IMR-90 (cell line): ENCODE measurements at regions not wholly inside any gene's neighbourhood (a gene's known extent, or its start where the extent isn't known, plus 50 kb on each side); places are given as distances from the start of the nearest gene placed in this dataset.

Source experiments
- ATAC-seq: fragments of 200-7000 bp; cut with Tn5 transposase; 2 replicates; pipeline ENCODE4 v1.9.1; 2020; ENCODE audit warnings: low read depth, mild to moderate bottlenecking, moderate library complexity
- BruUV-seq: library from RNA; stranded (reverse); fragments of 400-500 nt; replicated peaks from 2 replicates; lab custom pipeline; 2021; lab: Mats Ljungman, UMichigan
- CTCF ChIA-PET: fragments of 300-600 bp; formaldehyde crosslinking; extraction: SDS; loops from one replicate; lab custom pipeline; 2021; ENCODE audit warnings: antibody characterized with exemption; lab: Yijun Ruan, JAX
- POLR2A ChIA-PET: fragments of 300-600 bp; sonication (Branson Sonifier 250); formaldehyde crosslinking; loops from one replicate; lab custom pipeline; 2022; ENCODE audit warnings: antibody characterized with exemption; ENCODE audit not compliant: unreplicated experiment; lab: Charles Lee
- DNase-seq: peaks from one replicate; pipeline ENCODE4 v3.0.0; 2013
- H2AFZ ChIP-seq: replicated peaks from 2 replicates; pipeline ENCODE3; 2013; ENCODE audit warnings: low read length, mild to moderate bottlenecking; ENCODE audit not compliant: poor library complexity
- H2AK5ac ChIP-seq: 2 replicates; pipeline ENCODE4 v1.6.1; 2013; ENCODE audit warnings: low read depth, low read length, inconsistent platforms
- H2AK9ac ChIP-seq: replicated peaks from 2 replicates; pipeline ENCODE3; 2013; ENCODE audit warnings: mild to moderate bottlenecking, low read depth, low read length, moderate library complexity; ENCODE audit not compliant: poor library complexity
- H2BK120ac ChIP-seq: 2 replicates; pipeline ENCODE4 v1.6.1; 2013; ENCODE audit warnings: low read depth, low read length, inconsistent platforms
- H2BK15ac ChIP-seq: 3 replicates; pipeline ENCODE4 v1.6.1; 2013; ENCODE audit warnings: low read depth, low read length, inconsistent platforms
- H2BK20ac ChIP-seq: 2 replicates; pipeline ENCODE4 v1.6.1; 2013; ENCODE audit warnings: low read depth, mild to moderate bottlenecking, inconsistent platforms, low read length, moderate library complexity
- H2BK5ac ChIP-seq: 2 replicates; pipeline ENCODE4 v1.6.1; 2013; ENCODE audit warnings: mild to moderate bottlenecking, low read depth, low read length, inconsistent platforms; ENCODE audit not compliant: poor library complexity, severe bottlenecking
- H3K14ac ChIP-seq: replicated peaks from 2 replicates; pipeline ENCODE4 v1.6.1; 2013; ENCODE audit warnings: low read depth, low read length, inconsistent platforms
- H3K18ac ChIP-seq: 2 replicates; pipeline ENCODE4 v1.6.1; 2013; ENCODE audit warnings: low read depth, low read length, control low read depth
- H3K23ac ChIP-seq: 2 replicates; pipeline ENCODE4 v1.6.1; 2013; ENCODE audit warnings: low read depth, low read length, inconsistent platforms
- H3K27ac ChIP-seq: 2 replicates; pipeline ENCODE4 v1.5.1; 2013; ENCODE audit warnings: mild to moderate bottlenecking, control low read depth, low read length; ENCODE audit not compliant: insufficient read depth
- H3K27me3 ChIP-seq: 2 replicates; pipeline ENCODE4 v1.6.1; 2013; ENCODE audit warnings: low read length; ENCODE audit not compliant: control insufficient read depth, insufficient read depth
- H3K36me3 ChIP-seq: 2 replicates; pipeline ENCODE4 v1.6.1; 2013; ENCODE audit warnings: low read length, mixed read lengths; ENCODE audit not compliant: control insufficient read depth, insufficient read depth
- H3K4ac ChIP-seq: 2 replicates; pipeline ENCODE4 v1.6.1; 2013; ENCODE audit warnings: low read depth, low read length, inconsistent platforms
- H3K4me1 ChIP-seq: 2 replicates; pipeline ENCODE4 v1.6.1; 2013; ENCODE audit warnings: low read length, mixed read lengths; ENCODE audit not compliant: control insufficient read depth, insufficient read depth
- H3K4me2 ChIP-seq: 2 replicates; pipeline ENCODE4 v1.6.1; 2013; ENCODE audit warnings: low read depth, mild to moderate bottlenecking, control low read depth, low read length, moderate library complexity
- H3K4me3 ChIP-seq: 2 replicates; pipeline ENCODE4 v1.5.1; 2013; ENCODE audit warnings: low read depth, mild to moderate bottlenecking, control low read depth, low read length, moderate library complexity; ENCODE audit not compliant: insufficient read depth
- H3K56ac ChIP-seq: 2 replicates; pipeline ENCODE4 v1.6.1; 2013; ENCODE audit warnings: low read length, inconsistent platforms; ENCODE audit not compliant: insufficient read depth; ENCODE audit errors: extremely low read depth
- H3K79me1 ChIP-seq, 2 experiments: 2 replicates each; pipeline ENCODE4 v1.6.1; 2013; ENCODE audit warnings: low read length in 2 of 2, inconsistent platforms in 1 of 2, low read depth in 1 of 2
- H3K9ac ChIP-seq: 2 replicates; pipeline ENCODE4 v1.6.1; 2013; ENCODE audit warnings: low read depth, low read length, control low read depth
- H3K9me1 ChIP-seq: 2 replicates; pipeline ENCODE4 v1.6.1; 2013; ENCODE audit warnings: low read length, inconsistent platforms; ENCODE audit not compliant: insufficient read depth
- H3K9me3 ChIP-seq: 2 replicates; pipeline ENCODE4 v1.6.1; 2013; ENCODE audit warnings: low read length; ENCODE audit not compliant: control insufficient read depth, insufficient read depth
- H4K20me1 ChIP-seq: 2 replicates; pipeline ENCODE4 v1.6.1; 2013; ENCODE audit warnings: low read length, inconsistent platforms; ENCODE audit not compliant: insufficient read depth
- H4K5ac ChIP-seq: 2 replicates; pipeline ENCODE4 v1.6.1; 2013; ENCODE audit warnings: mild to moderate bottlenecking, low read depth, low read length, control low read depth
- H4K8ac ChIP-seq, 2 experiments: 2 replicates each; pipeline ENCODE4 v1.6.1; 2013; ENCODE audit warnings: low read depth in 2 of 2, low read length in 2 of 2, control low read depth in 1 of 2, inconsistent platforms in 1 of 2
- H4K91ac ChIP-seq: 2 replicates; pipeline ENCODE4 v1.6.1; 2013; ENCODE audit warnings: low read depth, low read length, inconsistent platforms; ENCODE audit not compliant: insufficient read depth
- CEBPB ChIP-seq: IDR thresholded peaks from 2 replicates; pipeline ENCODE4 v1.6.1; 2012; ENCODE audit warnings: low read depth, low read length, improper control_type of control experiment
- ELK1 ChIP-seq: fragments of 150-350 bp; IDR thresholded peaks from 2 replicates; pipeline ENCODE4 v1.6.1; 2016; ENCODE audit warnings: low read depth, mild to moderate bottlenecking, low read length, moderate library complexity, borderline replicate concordance
- USF2 ChIP-seq: fragments of 150-350 bp; IDR thresholded peaks from 2 replicates; pipeline ENCODE4 v1.6.1; 2017; ENCODE audit warnings: mild to moderate bottlenecking, antibody characterized with exemption, low read length, low read depth
- WGBS, 2 experiments: methylation state at CpG; one replicate each; pipeline versions ENCODE4 v1.1.5 to v1.1.7; 2013; ENCODE audit warnings: missing lambda C conversion rate in 2 of 2; ENCODE audit not compliant: insufficient read length in 1 of 2; ENCODE audit errors: extremely low coverage in 2 of 2; 5-methylcytosine and 5-hydroxymethylcytosine counted together
- dilution Hi-C: fragments of 300-500 bp; cut with HindIII; formaldehyde crosslinking; loops from one replicate; pipeline ENCODE4 v1.14.3; 2018; ENCODE audit warnings: low sequenced_read_pairs; ENCODE audit not compliant: unreplicated experiment
- in situ Hi-C: fragments of 300-500 bp; cut with MboI; formaldehyde crosslinking; loops from 3 replicates; pipeline ENCODE4 v1.14.3; 2019; ENCODE audit warnings: low sequenced_read_pairs, inconsistent platforms, mixed read lengths
- intact Hi-C: fragments of 100-400 bp; cut with micrococcal nuclease; formaldehyde crosslinking; loops from 2 replicates; pipeline ENCODE4 v1.10.0; 2022
- TF ChIP-seq, protein P1 (sequence below): conservative IDR thresholded peaks from 2 replicates; pipeline ENCODE4 v1.5.1; 2012; ENCODE audit warnings: mild to moderate bottlenecking, low read depth, low read length, improper control_type of control experiment

DNA sequence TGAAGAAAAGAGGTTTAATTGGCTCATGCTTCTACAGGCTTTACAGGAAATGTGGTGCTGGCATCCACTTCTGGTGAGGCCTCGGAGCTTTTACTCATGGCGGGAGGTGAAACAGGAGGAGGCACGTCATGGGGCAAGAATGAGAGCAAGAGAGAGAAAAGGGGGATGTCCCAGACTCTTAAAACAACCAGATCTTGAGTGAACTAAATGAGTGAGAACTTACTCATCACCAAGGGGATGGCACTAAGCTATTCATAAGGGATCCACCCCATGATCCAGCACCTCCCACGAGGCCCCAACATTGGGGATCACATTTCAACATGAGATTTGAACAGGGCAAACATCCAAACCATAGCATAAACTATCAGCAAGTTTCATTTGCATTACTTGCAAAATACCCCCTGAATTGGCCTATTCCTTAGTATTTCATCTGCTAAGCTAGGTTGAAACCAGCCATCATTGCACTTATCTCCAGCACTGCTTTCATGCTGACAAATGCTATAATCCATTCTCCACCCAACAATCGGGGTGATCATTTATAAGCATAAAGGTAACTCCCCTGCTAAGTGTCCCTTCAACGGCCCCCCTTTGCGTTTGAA is 179.0 kb downstream of the NOC3L start (continued):
- TF ChIP-seq, protein P1, sequence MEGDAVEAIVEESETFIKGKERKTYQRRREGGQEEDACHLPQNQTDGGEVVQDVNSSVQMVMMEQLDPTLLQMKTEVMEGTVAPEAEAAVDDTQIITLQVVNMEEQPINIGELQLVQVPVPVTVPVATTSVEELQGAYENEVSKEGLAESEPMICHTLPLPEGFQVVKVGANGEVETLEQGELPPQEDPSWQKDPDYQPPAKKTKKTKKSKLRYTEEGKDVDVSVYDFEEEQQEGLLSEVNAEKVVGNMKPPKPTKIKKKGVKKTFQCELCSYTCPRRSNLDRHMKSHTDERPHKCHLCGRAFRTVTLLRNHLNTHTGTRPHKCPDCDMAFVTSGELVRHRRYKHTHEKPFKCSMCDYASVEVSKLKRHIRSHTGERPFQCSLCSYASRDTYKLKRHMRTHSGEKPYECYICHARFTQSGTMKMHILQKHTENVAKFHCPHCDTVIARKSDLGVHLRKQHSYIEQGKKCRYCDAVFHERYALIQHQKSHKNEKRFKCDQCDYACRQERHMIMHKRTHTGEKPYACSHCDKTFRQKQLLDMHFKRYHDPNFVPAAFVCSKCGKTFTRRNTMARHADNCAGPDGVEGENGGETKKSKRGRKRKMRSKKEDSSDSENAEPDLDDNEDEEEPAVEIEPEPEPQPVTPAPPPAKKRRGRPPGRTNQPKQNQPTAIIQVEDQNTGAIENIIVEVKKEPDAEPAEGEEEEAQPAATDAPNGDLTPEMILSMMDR = no peak
- TF ChIP-seq CEBPB = peak; percentile 62; the same call in 1 of the 2 replicates

GRCh38 chr10:94186722-94187121 is 176.0 kb downstream of the NOC3L start:
- BruUV-seq = no TSS peak
- DNase-seq = no peak
- in situ Hi-C loops = no loop called here

More at GRCh38 chr10:94186722-94187121, 176.0 kb downstream of the NOC3L start:
- ChIA-PET POLR2A (no interaction called here), CTCF (no interaction called here)
- H2BK15ac ChIP-seq = no peak overlapping the region
- no peak overlapping the region for H2BK20ac ChIP-seq
- no peak overlapping the region for H3K4me3 ChIP-seq
- no peak overlapping the region for H4K8ac ChIP-seq
- H3K4ac ChIP-seq = no peak overlapping the region
- H3K14ac ChIP-seq = no peak overlapping the region
- H3K9me3 ChIP-seq = no peaks in the 10 kb centered on the region
- H3K56ac ChIP-seq = no peak overlapping the region
- WGBS, 2 experiments = no CpG with 5 or more reads among the region's 2 CpGs
- no peak overlapping the region for H3K18ac ChIP-seq
- no peak overlapping the region for H2AFZ ChIP-seq
- intact Hi-C loops (no loop called here), dilution Hi-C loops (no loop called here)
- H3K4me1 ChIP-seq = peaks cover 11% of the 10 kb centered on the region
- no peak overlapping the region for H4K91ac ChIP-seq
- no peaks in the 10 kb centered on the region for H3K79me1 ChIP-seq
- no peak overlapping the region for H2BK120ac ChIP-seq
- no peak overlapping the region for H2AK5ac ChIP-seq
- no peak overlapping the region for H4K5ac ChIP-seq
- no peak overlapping the region for H3K4me2 ChIP-seq
- no peak for ATAC-seq
- H3K36me3 ChIP-seq = no peaks in the 10 kb centered on the region
- no peak overlapping the region for H2BK5ac ChIP-seq
- no peaks in the 10 kb centered on the region; the same call in 1 of the 2 replicates for H4K20me1 ChIP-seq
- no peak overlapping the region for H3K9ac ChIP-seq
- H3K27me3 ChIP-seq = no peaks in the 10 kb centered on the region
- no peak overlapping the region for H3K27ac ChIP-seq
- H3K9me1 ChIP-seq = peaks cover 7% of the 10 kb centered on the region
- H3K23ac ChIP-seq = no peak overlapping the region
- TF ChIP-seq ELK1 (no peak), USF2 (no peak), CEBPB (no peak)
- no peak overlapping the region for H2AK9ac ChIP-seq
